COLO829 (cell line): ENCODE measurements at regions not wholly inside any gene's neighbourhood (a gene's known extent, or its start where the extent isn't known, plus 50 kb on each side); places are given as distances from the start of the nearest gene placed in this dataset.
"Not testable (repeated sequence)": the region's sequence is repeated elsewhere in the genome, so short reads cannot be mapped to it uniquely, and the experiment has no call there.

ENCODE experiments used
- DNase-seq: peaks from one replicate; pipeline ENCODE4 v3.0.0; 2012; ENCODE audit warnings: low spot score

DNA sequence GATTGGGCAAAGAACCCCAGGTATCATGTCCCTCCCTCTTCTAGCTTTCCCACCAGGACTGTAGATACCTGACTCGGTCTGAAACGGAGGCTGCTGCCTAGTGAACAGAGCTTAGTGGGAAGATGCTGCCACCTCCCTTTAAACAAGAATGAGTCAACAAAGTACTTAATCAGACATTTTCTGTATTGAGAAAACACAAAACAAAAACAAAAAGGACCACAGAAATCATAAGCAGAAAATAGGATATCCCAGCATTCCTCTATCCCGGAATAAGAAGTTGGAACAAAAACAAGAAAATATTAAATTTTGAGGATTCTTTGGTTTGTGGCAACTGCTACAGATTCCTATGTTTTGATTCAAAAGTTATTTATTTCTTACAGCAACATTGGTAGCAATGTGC lies 51.7 kb upstream of the COL8A1 start:
- DNase-seq, result no peak

DNA sequence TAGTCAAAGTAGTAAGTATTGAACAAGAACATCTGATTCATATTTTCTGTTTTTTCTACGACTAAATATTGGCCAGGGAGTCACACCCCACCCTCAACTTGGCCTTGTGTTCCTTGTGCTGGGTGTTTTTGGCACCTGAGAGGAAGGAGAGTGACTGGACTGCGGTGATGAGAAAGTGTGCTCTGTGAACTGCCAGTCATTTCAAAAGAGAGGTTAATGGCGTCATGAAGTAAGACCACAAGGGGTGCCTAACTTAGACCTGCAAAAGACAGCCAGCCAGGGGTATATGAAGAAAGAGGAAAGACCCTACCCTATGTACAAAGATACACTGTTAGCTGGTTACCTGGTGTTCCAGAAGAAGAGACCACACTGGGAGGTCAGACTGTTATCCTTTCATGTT lies 58.4 kb upstream of the COL8A1 start:
- no peak for DNase-seq

DNA sequence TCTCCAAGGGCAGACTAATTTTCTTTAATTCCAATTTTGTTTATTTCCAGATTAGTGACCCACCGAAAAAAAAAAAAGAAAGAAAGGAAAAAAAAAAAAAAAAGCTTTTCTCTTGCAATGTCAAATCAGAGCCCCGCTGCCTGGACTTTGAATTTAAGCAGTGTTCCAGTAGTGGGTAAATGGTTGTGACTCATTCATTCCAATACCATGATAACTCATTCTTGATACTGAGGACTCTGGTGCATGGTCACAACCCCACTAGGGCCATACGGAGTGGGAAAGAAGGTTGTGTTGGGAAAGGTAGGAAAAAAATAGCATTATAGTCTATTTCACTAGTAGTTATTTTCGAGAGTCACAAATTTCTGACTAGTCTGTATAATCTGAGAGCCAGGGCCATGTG lies 59.1 kb upstream of the COL8A1 start:
- peak; percentile 39 for DNase-seq

DNA sequence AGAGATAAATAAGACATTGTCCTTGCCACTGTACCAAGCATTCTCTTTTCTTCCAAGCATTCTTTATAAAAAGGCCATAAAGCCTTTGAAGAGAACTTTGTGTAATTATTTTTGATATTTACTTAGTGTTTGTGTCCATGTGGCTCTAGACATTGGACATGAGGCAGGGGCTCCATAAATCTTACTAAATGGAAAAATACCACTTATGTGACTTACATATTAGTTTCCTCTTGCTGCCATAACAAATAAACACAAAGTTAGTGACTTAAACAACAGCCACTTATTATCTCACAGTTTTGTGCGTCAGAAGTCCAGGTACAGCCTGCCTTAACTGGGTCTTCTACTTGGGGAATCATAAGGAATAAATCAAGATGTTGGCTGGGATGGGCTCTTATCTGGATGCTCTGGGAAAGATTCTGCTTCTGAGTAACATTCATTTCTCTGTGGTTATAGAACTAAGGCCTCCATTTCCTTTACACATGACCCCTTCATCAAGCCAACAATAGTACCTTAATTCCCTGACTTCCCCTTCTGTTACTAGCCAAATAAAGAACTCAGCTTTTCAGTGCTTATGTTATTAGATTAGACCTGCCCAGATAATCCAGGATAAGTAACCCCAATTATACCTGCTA lies 59.9 kb upstream of the COL8A1 start:
- DNase-seq, result no peak

DNA sequence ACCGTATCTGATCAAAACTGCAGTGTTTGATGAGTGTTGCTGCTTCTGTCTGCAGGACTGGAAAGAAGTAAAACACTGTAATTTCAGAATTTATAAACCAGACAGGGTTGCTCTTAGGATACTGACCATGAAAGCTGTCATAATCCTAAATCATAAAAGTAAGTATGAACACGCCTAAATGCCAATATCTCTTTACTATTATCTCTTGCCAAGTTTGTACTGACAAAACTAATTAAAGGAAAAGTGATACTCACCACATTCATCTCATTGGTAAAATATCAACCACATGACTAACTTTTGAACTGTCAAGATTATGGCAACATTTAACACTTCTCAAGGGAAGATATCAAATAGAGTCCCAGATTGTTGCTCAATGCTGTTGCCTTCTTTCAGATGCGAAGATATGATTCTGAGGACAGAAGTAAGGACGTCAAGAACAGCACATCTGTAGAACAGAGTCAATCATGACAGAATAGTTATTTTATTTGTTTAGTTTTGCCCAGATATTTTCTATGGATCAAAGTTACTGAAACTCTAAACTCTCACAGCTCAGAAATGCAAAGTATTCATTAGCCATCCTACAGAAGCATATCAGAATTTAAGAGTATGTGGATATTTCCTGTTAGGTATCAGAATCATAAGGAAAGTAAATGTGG lies 61.4 kb upstream of the COL8A1 start:
- DNase-seq, result no peak

DNA sequence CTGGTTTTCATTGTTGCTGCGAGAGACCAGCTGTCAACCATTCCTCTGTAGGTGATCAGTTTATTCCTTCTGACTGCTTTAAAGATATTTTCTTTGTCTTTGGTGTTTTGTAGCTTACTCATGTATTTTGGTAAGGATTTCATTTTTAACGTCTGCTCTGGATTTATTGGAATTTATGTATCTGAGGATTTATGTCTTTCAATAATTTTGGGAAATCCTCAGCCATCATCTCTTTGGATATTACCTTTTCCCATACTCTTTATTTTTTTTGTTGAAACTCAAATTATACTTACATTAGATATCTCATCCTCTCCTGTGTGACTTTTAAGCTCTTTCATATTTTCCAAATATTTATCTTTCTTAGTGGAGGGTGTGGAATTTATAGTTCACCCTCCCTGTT lies 62.7 kb upstream of the COL8A1 start:
- no peak for DNase-seq

DNA sequence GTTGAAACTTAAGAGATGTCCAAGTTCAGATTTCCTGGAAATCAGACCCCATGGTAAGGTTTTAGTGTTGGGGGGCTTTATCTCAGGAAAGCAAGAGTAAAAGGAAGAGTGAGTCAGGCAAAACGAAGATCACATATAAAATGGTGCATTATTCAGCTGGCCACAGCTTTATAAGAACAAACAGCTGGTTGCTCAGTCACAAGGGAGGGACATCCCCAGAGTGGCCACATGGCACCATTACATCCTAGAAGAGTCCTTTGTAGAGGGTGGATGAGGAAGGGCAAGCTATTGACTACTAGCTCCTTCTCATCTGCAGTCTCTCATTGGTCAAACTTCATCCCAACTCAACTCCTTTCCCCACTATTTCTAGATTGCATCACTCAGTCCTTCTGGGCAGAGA lies 68.3 kb upstream of the COL8A1 start:
- no peak for DNase-seq

DNA sequence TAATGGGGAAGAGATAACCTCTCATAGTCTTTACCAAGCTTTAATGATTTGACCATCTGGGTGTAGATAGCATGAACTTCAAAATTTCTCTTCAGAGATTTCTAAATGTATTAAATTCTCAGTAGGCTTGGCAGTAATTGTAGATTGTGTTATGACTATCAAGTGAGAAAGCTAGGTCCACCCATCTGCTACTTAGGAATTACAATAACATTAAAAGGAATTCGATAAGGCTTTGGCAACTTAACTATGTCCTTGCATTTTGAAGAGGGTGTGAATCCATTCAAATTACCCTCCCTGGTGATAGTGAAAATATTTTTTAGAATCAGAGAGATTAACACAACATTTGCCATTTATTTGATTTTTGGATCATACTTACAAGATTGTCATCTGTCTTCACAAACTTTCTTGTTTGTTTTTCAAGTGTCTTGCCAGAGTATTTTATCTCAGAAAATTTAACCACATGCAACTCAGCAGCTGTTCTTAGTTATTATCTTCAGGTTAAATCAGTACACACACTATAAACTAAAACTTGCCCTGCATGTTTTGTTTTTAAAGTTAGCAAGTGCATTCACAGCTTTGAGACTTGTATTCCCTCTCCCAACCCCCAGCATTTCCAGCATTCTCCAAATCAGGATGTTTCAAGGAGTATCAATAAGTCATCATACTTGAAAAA lies 69.6 kb upstream of the COL8A1 start:
- no peak for DNase-seq

DNA sequence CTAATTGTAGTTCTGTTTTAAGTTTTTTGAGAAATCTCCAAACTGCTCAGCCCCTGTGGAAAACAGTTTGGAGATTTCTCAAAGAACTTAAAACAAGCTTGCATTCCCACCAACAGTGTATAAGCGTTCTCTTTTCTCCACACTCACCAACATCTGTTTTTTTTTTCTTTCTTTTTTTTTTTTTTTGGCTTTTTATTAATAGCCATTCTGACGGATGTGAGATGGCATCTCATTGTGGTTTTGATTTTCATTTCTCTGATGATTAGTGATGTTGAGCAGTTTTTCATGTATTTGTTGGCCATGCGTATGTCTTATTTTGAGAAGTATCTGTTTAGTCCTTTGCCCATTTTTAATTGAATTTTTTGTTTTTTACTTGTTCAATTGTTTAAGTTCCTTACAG lies 73.1 kb upstream of the COL8A1 start:
- DNase-seq, result no peak

DNA sequence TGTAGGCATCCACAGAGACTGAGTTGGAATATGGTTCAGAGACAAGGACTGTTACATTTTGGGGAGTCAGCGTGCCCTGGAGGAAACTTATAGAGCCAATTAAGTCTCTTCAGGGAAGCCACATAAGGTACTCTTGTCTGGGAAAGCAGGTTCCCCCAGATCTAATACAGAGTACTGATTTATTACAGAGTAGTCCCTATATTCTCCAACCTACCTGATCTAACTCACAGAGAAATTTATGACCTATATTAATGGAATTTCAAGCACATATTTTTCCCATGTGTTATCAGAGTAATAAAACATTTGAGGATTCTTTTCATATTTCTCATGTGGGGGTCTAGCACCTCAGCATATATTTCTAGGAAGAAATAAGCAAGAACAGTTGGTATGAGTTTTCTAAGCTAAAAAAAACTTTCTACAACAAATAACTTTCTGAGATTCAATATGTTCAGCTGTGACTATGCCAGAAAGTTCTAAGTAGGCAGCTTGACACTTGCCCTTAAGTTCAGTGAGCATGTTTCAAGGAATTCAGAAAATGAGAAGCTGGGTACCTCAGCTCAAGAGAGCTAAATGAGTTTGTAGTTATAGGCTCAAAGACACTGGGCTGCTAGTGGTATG lies 75.3 kb upstream of the COL8A1 start:
- no peak for DNase-seq

DNA sequence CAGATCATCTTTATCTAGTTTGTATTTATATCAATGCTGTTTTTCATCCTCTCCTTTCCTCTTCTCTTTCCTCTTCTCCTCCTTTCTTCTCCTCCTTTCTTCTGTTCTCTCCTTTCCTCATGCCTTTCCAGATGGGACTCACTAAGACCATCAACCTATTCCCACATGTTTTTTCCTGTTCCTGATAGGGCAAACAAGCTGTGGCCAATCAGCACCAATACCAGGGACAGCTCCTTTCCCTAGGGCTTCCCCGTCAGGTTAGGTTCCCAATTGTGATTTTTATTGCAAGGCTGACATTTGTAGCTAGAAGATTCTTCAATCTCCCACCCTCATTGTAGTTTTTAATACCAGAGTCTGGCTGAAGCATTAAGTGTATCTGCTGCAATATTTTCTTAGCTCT lies 76.3 kb upstream of the COL8A1 start:
- peak; percentile 58 for DNase-seq

DNA sequence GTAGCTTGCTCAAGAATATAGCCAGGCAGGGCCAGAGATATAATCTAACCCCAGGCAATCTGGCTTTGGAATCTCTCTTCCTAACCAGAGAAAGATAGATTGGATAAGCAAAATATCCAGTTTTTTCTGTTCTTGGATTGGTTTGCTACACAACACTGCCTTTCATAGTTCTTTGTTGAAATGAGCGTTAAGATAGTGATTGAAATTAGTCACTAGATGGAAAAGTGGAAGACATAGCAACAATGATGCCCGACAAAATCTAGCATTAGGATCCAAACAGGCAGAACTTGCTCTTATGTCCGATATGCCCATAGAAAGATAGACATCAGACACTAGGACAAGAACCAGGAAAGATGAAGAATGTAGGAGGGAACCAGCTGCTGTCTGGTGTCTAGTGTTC lies 77.3 kb upstream of the COL8A1 start:
- DNase-seq, result no peak

DNA sequence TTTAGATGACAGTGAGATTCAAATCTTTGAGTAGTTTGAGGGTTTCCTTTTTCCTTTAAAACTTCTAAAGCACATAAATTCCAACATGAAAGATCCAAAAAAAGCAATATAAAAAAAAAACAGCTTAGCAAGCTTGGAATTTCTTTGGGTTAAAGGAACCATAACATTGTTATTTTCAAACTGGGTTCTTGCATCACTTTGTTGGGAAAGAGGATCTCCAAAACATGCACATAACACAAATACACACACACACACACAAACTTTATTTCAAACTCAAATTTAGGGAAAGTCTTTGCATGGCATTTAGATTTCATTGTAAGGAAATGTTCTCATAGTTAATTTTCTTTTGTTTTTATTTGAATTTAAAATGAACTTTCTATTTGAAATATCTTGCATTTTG lies 79.2 kb upstream of the COL8A1 start:
- DNase-seq, result no peak

DNA sequence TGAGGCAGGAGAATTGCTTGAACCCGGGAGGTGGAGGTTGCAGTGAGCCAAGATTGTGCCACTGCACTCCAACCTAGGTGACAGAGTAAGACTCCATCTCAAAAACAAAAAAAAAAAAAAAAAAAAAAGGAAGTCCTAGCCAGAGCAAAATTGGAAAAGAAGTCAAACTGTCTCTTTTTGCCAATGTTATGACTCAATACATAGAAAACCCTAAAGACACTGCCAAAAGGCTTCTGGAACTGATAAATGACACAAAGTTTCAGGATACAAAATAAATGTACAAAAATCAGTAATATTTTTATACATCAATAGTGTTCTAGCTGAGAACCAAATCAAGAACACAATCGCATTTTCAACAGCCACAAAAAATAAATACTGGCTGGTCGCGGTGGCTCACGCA lies 82.5 kb upstream of the COL8A1 start:
- not testable (repeated sequence) for DNase-seq

DNA sequence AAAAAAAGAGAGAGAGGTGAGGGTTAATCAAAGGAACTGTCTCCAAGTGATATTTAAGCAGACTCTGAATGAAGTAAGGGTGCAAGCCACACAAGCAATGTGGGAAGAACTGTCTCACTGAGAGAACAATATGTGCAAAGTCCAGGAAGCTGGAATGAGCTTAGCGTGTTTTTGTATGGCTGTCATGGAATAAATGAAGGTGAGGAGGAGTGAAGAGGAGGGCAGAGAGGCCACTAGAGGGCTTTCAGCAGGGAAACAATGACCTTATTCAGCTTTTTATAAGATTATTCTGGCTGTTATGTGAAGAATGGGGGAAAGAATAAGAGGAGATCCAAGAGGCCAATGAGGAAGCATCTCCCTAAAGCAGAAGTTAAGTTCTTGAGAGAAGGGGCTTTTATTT lies 86.9 kb upstream of the COL8A1 start:
- DNase-seq, result peak; percentile 52

DNA sequence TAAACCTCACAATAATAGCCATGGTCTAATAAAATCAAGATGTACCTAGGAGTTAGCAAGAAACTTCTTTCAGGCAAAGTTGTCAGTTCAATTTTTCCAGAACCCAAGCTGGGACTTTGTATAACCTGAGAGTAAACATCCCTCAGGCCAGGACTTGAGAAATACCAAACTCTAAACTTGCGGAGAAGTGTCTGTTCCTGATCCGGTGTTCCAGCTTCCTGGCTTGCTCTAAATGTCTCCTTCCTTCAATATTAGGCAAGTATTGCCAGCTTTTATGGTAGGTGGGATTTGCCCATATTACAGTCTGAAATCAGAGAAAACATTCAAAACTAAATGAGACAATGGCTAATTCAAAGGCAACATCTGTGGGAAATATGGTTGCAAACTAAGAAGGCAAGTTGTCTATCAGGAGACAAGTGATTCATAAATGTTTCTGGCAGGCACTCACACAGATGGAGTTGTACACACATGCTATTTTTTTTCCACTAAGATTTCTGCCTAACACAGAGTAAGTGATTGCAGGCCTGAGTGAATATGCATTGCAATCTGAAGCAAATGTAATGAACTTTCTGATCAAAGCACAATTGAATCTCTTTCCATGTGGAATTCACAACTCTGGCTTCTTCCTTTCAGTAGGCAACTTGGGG lies 88.3 kb upstream of the COL8A1 start:
- no peak for DNase-seq

DNA sequence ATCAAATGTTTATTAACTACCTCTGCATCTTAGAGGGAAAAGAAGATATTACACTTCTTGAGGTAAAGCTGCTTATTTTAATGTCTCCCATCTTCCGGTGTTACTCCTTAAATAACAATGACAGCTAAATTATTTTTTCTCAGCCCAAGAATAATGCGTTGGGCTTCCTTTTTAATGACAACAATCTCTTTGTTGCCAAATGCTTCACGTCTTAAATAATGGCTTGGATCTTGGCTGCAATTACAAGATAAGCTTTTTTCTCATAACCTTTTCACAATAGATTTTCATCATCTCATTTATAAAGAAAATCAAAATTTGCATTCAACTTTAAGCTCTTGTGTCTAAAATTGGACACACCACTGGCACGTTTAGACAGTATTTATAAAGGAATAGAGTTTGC lies 89.2 kb upstream of the COL8A1 start:
- DNase-seq, result no peak

DNA sequence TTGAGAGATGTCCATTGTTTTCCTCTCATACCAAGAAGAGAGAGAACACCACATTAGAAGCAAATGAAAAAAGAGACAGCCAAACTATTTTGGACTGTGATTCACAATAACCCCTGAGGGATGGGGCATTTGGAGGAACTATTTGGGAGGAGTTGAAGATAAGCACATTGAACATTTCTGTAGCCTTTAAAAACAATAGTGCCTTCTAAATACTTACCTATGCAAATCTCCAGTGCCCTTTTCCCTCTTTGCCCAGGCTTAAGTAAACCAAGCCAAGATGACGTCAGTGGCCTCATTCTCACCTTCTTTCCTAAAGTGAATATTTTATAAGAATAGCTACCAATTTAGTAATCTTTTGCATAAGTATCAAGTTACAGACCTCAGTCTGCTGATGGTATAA lies 89.7 kb upstream of the COL8A1 start:
- DNase-seq, result no peak

DNA sequence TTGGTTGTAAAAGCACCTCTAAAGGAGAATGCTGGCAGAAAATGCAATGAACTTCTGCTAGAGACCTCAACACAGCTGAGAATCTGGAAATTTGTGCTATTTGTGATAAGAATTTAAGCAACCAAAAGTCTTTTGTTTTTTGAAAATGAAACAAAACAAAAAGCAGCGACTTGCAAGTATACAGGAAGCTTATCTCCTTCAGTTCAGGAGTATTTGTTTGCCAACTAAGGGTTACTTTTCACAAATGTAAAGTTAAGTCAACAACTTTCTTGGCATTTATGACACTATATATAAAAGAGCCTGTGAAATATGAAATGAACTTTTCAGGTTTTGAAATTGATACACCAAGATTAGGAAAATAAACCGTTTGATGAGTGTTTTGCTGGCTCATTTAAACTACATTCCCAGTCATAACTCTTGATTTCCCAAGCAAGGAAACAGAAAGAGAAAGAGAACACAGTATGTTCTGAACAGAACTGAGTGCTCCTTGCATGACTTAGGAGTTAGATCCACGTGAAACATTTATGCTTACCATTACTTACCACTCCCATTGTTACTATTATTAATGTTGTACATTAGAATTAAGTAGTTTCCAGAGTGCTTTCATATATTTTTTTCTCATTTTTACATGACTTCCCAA lies 92.3 kb upstream of the COL8A1 start:
- DNase-seq, result no peak

DNA sequence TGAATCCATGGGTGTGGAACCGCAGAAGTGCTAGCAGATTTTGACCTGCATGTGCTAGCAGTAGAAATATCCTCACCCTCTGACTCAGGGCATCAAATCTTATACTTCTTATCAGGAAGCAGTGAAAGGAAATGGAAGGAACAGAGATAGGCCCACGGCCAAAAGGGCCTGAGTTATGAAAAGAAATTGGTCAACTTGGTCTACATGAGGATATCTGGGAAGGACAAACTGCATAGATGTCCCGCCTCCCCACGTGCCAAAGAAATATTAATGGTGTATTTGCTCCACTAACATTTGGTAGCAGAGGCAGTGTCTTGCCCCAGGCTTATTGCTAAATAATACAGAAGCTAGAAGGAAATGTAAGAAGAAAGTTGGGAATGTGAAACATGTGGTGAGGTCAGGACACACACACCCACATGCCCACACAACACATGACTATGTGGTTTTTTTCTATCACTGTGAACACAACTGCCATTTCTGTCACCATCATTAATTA lies 93.6 kb upstream of the COL8A1 start:
- DNase-seq, result no peak

DNA sequence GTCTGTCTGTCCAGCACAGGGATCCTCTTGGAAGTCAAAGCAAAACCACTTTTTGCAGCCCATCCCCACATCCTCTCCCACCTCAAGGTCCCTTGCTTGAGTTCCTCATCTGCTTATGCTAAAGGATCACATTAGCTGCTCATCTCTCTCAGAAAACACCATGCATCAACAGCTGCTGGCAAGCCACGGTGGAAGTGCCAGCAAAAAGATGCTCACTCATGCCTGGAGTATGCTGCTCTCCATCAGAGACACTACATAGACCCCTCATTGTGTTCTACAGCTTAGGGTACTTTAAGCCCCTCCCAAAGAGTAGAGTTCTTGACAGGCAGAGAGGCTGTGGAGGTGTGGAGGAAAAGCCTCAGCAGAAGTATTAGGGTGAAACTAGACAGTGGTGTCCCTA lies 94.6 kb upstream of the COL8A1 start:
- no peak for DNase-seq
